Ovary (tissue), 7 donors: ENCODE measurements at regions not wholly inside any gene's neighbourhood (a gene's known extent, or its start where the extent isn't known, plus 50 kb on each side); places are given as distances from the start of the nearest gene placed in this dataset.

Experiments
- DNase-seq, 5 donors: peaks; one replicate each; pipeline ENCODE4 v3.0.0-alpha.2; 2019 to 2020
- H3K27ac ChIP-seq, 2 donors: fragments of 200-600 bp; one replicate each; pipeline versions ENCODE4 v1.5.1 to v1.8.0; 2019 to 2022
- H3K27me3 ChIP-seq: fragments of 200-600 bp; one replicate; pipeline ENCODE4 v1.8.0; 2022
- H3K36me3 ChIP-seq: fragments of 200-600 bp; sonication (generic); one replicate; pipeline ENCODE4 v1.5.1; 2019
- H3K4me1 ChIP-seq: one replicate; pipeline ENCODE4 v1.8.1; 2013; ENCODE audit warnings: mild to moderate bottlenecking, moderate library complexity; ENCODE audit not compliant: insufficient read depth
- H3K4me3 ChIP-seq: fragments of 200-600 bp; sonication (generic); one replicate; pipeline ENCODE4 v1.5.1; 2017
- H3K9me3 ChIP-seq, 2 donors: fragments of 200-600 bp in 1 of 2; sonication (generic) in 1 of 2; one replicate each; pipeline versions ENCODE4 v1.5.1 to v1.8.1; 2013 to 2019; ENCODE audit warnings: mild to moderate bottlenecking in 1 of 2, moderate library complexity in 1 of 2
- CTCF ChIP-seq, 3 donors: fragments of 450-650 bp in 2 of 3; fragments of 200-600 bp in 1 of 3; IDR thresholded peaks; one replicate each; pipeline versions ENCODE4 v1.5.1 to v1.8.0; 2016 to 2022; ENCODE audit warnings: antibody characterized with exemption in 3 of 3, mild to moderate bottlenecking in 1 of 3
- EP300 ChIP-seq: sonication (generic); formaldehyde crosslinking; IDR thresholded peaks from one replicate; pipeline ENCODE4 v1.6.1; 2017; ENCODE audit warnings: antibody characterized with exemption
- POLR2A ChIP-seq: fragments of 450-650 bp; IDR thresholded peaks from one replicate; pipeline ENCODE4 v1.6.1; 2017; ENCODE audit warnings: antibody characterized with exemption, mild to moderate bottlenecking, moderate library complexity
- WGBS, 3 donors: extraction: QIAGEN DNeasy Blood & Tissue Kit in 1 of 3; methylation state at CpG; one replicate each; pipeline versions ENCODE4 v1.1.5 to v1.1.7; 2013 to 2017; 5-methylcytosine and 5-hydroxymethylcytosine counted together
- intact Hi-C, 4 donors: fragments of 100-400 bp; cut with DNase I; formaldehyde crosslinking; loops; one replicate each; pipeline versions ENCODE4 v1.11.0 to v1.15.1; 2022 to 2023
- donor health status: DM: no; HTN: no; CAD: no; lungs with moderate emphysema.
- donor health status: DM: no; HTN: no; CAD: no.
- donor health status: Bipolar disorder and iron deficiency.
- donor health status: DM: no; HTN: no; CAD: no.
- donor health status: DM: yes; HTN: yes; CAD: no.

- Histone ChIP-seq H3K9me3 (no peaks in the 10 kb centered on the region), H3K27me3 (no peaks in the 10 kb centered on the region), H3K36me3 (no peaks in the 10 kb centered on the region), H3K27ac (no peak overlapping the region), H3K4me1 (no peaks in the 10 kb centered on the region), H3K4me3 (no peak overlapping the region)
- TF ChIP-seq EP300 (no peak), CTCF (IDR thresholded peaks at IDR 0.05) (no peak), POLR2A (no peak)
- DNase-seq, result no peak
- intact Hi-C loops, result no loop called here
- WGBS, 3 donors, result 54 to 75% (median 57%) methylated on average over 6 of the region's 6 CpGs
These were observed 311.2 kb downstream of the AACS start for GRCh38 chr12:125376422-125376821.

GRCh38 chr12:125377093-125377492 lies 311.9 kb downstream of the AACS start:
- H3K27ac ChIP-seq, result no peak overlapping the region
- DNase-seq, result no peak
- H3K36me3 ChIP-seq, result no peaks in the 10 kb centered on the region
- no peak overlapping the region for H3K4me3 ChIP-seq
- no peak for TF ChIP-seq POLR2A
- no peak for TF ChIP-seq EP300
- TF ChIP-seq CTCF (IDR thresholded peaks at IDR 0.05), result no peak
- no peaks in the 10 kb centered on the region for H3K27me3 ChIP-seq
- WGBS, 3 donors, result 85 to 92% (median 87%) methylated on average over 1 of the region's 1 CpG
- intact Hi-C loops, result no loop called here
- no peaks in the 10 kb centered on the region for H3K9me3 ChIP-seq
- H3K4me1 ChIP-seq, result no peaks in the 10 kb centered on the region

- H3K4me3 ChIP-seq, result no peak overlapping the region
- TF ChIP-seq EP300, result no peak
- TF ChIP-seq POLR2A, result no peak
- no peak for TF ChIP-seq CTCF (IDR thresholded peaks at IDR 0.05)
- no peaks in the 10 kb centered on the region for H3K9me3 ChIP-seq
- H3K27me3 ChIP-seq, result no peaks in the 10 kb centered on the region
- no peak for DNase-seq
- 73 to 78% (median 73%) methylated on average over 4 of the region's 4 CpGs for WGBS, 3 donors
- no peaks in the 10 kb centered on the region for H3K4me1 ChIP-seq
- H3K27ac ChIP-seq, result no peak overlapping the region
- no peaks in the 10 kb centered on the region for H3K36me3 ChIP-seq
- intact Hi-C loops, result no loop called here
These were observed 316.1 kb downstream of the AACS start for GRCh38 chr12:125381373-125381772.

- 30 to 47% (median 35%) methylated on average over 4 of the region's 4 CpGs for WGBS, 3 donors
- no peaks in the 10 kb centered on the region for H3K36me3 ChIP-seq
- H3K27ac ChIP-seq, result no peak overlapping the region
- H3K27me3 ChIP-seq, result no peaks in the 10 kb centered on the region
- H3K4me3 ChIP-seq, result no peak overlapping the region
- no peaks in the 10 kb centered on the region for H3K9me3 ChIP-seq
- intact Hi-C loops, result no loop called here
- no peaks in the 10 kb centered on the region for H3K4me1 ChIP-seq
- TF ChIP-seq EP300, result no peak
- TF ChIP-seq CTCF (IDR thresholded peaks at IDR 0.05), result no peak
- no peak for TF ChIP-seq POLR2A
- DNase-seq, result no peak
These were observed 317.7 kb downstream of the AACS start for GRCh38 chr12:125382926-125383325.

- TF ChIP-seq POLR2A (no peak), EP300 (no peak)
- intact Hi-C loops, result no loop called here
- H3K4me1 ChIP-seq, result no peaks in the 10 kb centered on the region
- H3K27ac ChIP-seq, result no peak overlapping the region
- no peaks in the 10 kb centered on the region for H3K36me3 ChIP-seq
- no peaks in the 10 kb centered on the region for H3K27me3 ChIP-seq
- no peak for DNase-seq
- no peaks in the 10 kb centered on the region for H3K9me3 ChIP-seq
- WGBS, 3 donors, result 63 to 72% (median 67%) methylated on average over 1 of the region's 1 CpG
- no peak overlapping the region for H3K4me3 ChIP-seq
These were observed 321.4 kb downstream of the AACS start for GRCh38 chr12:125386652-125387051.
